GM21529 (cell line): ENCODE measurements at regions not wholly inside any gene's neighbourhood (a gene's known extent, or its start where the extent isn't known, plus 50 kb on each side); places are given as distances from the start of the nearest gene placed in this dataset.
"Not testable (repeated sequence)": the region's sequence is repeated elsewhere in the genome, so short reads cannot be mapped to it uniquely, and the experiment has no call there.

Experiments used
- ATAC-seq: cut with Tn5 transposase; IDR thresholded peaks from one replicate; pipeline ENCODE4 v1.9.1; 2021; ENCODE audit not compliant: unreplicated experiment

GRCh38 chr1:38672692-38673091, 186.9 kb downstream of the RRAGC start:
- ATAC-seq = no peak

- no peak for ATAC-seq
Measured at GRCh38 chr1:38671221-38671620, 188.4 kb downstream of the RRAGC start.

- no peak for ATAC-seq
Measured at GRCh38 chr1:38670544-38671122, 188.9 kb downstream of the RRAGC start.

GRCh38 chr1:38667626-38668025, 191.9 kb downstream of the RRAGC start:
- no peak for ATAC-seq

GRCh38 chr1:38662126-38662525, 197.4 kb downstream of the RRAGC start:
- no peak for ATAC-seq

- no peak for ATAC-seq
Measured at GRCh38 chr1:38658883-38659282, 200.7 kb downstream of the RRAGC start.

- ATAC-seq = no peak
Measured at GRCh38 chr1:38657873-38658272, 201.7 kb downstream of the RRAGC start.

- ATAC-seq = no peak
Measured at GRCh38 chr1:38657207-38657840, 202.2 kb downstream of the RRAGC start.

GRCh38 chr1:38656726-38657125, 202.8 kb downstream of the RRAGC start:
- ATAC-seq = no peak

GRCh38 chr1:38652217-38652616, 207.4 kb downstream of the RRAGC start:
- ATAC-seq = no peak

- ATAC-seq = no peak
Measured at GRCh38 chr1:38651669-38652068, 207.9 kb downstream of the RRAGC start.

- no peak for ATAC-seq
Measured at GRCh38 chr1:38648417-38648816, 211.2 kb downstream of the RRAGC start.

- ATAC-seq = not testable (repeated sequence)
Measured at GRCh38 chr1:38647341-38647740, 212.2 kb downstream of the RRAGC start.

- ATAC-seq = no peak
Measured at GRCh38 chr1:38644092-38644491, 215.5 kb downstream of the RRAGC start.

- no peak for ATAC-seq
Measured at GRCh38 chr1:38641661-38642060, 217.9 kb downstream of the RRAGC start.

GRCh38 chr1:38640371-38640770, 219.2 kb downstream of the RRAGC start:
- no peak for ATAC-seq

GRCh38 chr1:38628241-38628640, 231.3 kb downstream of the RRAGC start:
- no peak for ATAC-seq

GRCh38 chr1:38625939-38626338, 233.6 kb downstream of the RRAGC start:
- ATAC-seq = no peak

GRCh38 chr1:38624336-38625039, 235.1 kb downstream of the RRAGC start:
- ATAC-seq = no peak

- ATAC-seq = no peak
Measured at GRCh38 chr1:38623529-38623928, 236.0 kb downstream of the RRAGC start.

GRCh38 chr1:38622197-38622596, 237.4 kb downstream of the RRAGC start:
- ATAC-seq = no peak

- ATAC-seq = no peak
Measured at GRCh38 chr1:38616846-38617245, 242.7 kb downstream of the RRAGC start.
